ENCODE measurements at regions not wholly inside any gene's neighbourhood (a gene's known extent, or its start where the extent isn't known, plus 50 kb on each side); places are given as distances from the start of the nearest gene placed in this dataset.

DNA sequence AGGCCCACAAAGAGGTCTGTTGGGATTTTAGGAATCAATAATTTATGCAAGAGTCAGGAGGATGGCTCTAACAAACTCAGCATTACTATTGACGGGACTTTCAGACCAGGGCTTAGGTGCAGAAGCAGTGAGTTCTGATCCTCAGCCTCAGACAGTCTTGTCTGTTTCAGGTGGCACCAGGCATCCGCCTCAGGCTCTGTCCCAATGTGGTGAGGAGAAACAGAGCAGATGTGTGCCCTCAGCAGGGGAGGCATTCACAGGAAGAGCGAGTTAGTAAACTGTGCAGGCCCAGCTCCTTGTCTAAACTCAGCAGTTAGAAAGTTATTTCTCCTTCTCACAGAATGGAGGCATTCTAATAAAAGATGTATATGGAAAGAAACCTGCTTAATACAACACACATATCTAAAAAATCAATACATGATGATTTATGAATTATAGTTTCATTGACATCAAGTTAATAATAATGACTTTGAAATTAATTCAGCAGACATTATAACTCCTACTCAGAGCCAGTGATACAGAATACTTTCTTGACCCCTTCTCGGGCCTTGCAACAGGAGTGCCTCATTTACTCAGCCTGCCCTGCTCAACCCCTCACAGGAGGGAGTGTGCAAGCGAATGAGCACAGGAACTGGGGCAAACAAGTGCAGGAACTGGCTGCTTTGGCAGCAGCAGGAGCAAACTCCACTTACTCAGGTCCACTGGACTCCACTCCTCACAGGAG, 202.8 kb upstream of the SMIM31 start:
- TF ChIP-seq, protein P1, sequence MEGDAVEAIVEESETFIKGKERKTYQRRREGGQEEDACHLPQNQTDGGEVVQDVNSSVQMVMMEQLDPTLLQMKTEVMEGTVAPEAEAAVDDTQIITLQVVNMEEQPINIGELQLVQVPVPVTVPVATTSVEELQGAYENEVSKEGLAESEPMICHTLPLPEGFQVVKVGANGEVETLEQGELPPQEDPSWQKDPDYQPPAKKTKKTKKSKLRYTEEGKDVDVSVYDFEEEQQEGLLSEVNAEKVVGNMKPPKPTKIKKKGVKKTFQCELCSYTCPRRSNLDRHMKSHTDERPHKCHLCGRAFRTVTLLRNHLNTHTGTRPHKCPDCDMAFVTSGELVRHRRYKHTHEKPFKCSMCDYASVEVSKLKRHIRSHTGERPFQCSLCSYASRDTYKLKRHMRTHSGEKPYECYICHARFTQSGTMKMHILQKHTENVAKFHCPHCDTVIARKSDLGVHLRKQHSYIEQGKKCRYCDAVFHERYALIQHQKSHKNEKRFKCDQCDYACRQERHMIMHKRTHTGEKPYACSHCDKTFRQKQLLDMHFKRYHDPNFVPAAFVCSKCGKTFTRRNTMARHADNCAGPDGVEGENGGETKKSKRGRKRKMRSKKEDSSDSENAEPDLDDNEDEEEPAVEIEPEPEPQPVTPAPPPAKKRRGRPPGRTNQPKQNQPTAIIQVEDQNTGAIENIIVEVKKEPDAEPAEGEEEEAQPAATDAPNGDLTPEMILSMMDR (IDR thresholded peaks at IDR 0.05), result no peak
- Histone ChIP-seq H3K4me1 (no peaks in the 10 kb centered on the region), H3K4me3 (no peak overlapping the region), H3K27ac (no peak overlapping the region), H3K36me3 (no peaks in the 10 kb centered on the region), H3K9me3 (peaks cover 0 to 34% (median 0%) of the 10 kb centered on the region in 11 donors), H3K27me3 (no peaks in the 10 kb centered on the region)
- 67 to 69% methylated on average over 5 of the region's 5 CpGs for WGBS, 2 donors
- no peak for DNase-seq
- intact Hi-C loops (cut with DNase I), result no loop called here
- no peak for ATAC-seq

- ATAC-seq, result no peak
- Histone ChIP-seq H3K4me1 (no peaks in the 10 kb centered on the region), H3K9me3 (peaks cover 0 to 34% (median 0%) of the 10 kb centered on the region in 11 donors), H3K36me3 (no peaks in the 10 kb centered on the region), H3K4me3 (no peak overlapping the region), H3K27me3 (no peaks in the 10 kb centered on the region), H3K27ac (no peak overlapping the region)
- DNase-seq, result no peak
- intact Hi-C loops (cut with DNase I), result no loop called here
- TF ChIP-seq, protein P1 (IDR thresholded peaks at IDR 0.05), result no peak
- 60 to 61% methylated on average over 4 of the region's 4 CpGs for WGBS, 2 donors
Measured at GRCh38 chr4:164551713-164552040, 202.3 kb upstream of the SMIM31 start.

DNA sequence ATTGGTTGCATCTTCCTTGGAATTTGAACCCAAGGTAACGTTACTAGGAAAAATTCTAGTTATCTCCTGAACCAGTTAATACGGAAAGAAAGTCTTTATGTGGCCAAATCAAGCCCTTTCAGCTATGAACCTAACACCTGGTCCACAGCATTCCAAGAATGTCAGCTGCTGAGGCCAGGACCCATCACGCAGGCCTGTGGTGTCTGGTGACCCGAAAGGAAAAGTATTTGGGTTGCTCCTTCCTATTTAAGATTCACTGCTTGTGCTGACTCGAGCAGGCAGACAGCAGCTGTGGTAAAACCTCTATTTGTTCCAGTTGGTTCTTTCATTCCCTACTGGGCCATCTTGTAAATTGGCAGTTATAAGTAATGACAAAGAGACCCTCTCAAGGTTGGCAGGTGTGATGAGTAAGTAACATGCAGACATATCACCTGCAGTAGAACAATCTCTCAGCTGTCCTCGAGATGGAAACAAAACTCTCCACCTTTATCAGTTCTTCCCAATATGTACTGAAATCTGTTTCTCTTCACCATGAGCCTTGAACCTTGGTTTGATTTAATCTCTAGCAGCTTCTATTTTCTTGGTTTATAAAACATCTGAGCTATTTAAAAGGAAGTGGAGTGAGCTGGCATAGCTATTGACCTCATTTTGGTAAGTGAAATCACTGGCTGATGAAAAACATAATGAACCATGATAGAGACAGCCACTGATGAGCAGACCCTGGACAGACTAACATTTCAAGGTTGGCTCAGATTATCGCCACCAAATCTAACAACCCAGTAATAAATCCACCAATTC, 182.1 kb upstream of the SMIM31 start:
- TF ChIP-seq, protein P1 (IDR thresholded peaks at IDR 0.05), result no peak
- H3K27ac ChIP-seq, result no peak overlapping the region
- no peaks in the 10 kb centered on the region for H3K4me1 ChIP-seq
- no peak for ATAC-seq
- no peak overlapping the region for H3K4me3 ChIP-seq
- peaks cover 0 to 28% (median 5%) of the 10 kb centered on the region in 11 donors for H3K9me3 ChIP-seq
- H3K27me3 ChIP-seq, result no peaks in the 10 kb centered on the region
- H3K36me3 ChIP-seq, result no peaks in the 10 kb centered on the region
- intact Hi-C loops (cut with DNase I), result no loop called here
- DNase-seq, result no peak
- WGBS, 2 donors, result 32 to 45% methylated on average over 7 of the region's 7 CpGs

DNA sequence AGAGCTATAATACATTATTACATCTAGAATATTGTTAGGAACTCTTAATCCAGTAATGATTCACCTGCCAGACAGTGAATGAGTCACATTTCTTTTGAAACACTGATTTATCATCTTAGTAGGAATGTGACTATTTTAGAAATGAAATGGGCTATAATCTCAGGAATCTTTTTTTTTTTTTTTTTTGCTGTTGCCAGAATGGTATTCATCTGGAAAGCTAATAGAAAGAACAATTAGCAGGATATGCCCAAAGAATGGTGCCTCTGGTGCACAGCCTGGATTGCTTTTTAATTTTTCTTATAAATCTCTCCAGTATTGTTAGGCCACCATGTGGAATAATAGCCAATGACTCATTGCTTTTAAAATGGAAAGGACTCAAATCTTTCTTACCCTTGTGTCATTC, 181.1 kb upstream of the SMIM31 start:
- H3K9me3 ChIP-seq, result peaks cover 0 to 24% (median 5%) of the 10 kb centered on the region in 11 donors
- no peak for DNase-seq
- H3K27ac ChIP-seq, result no peak overlapping the region
- no peaks in the 10 kb centered on the region for H3K27me3 ChIP-seq
- ATAC-seq, result no peak
- TF ChIP-seq, protein P1 (IDR thresholded peaks at IDR 0.05), result no peak
- intact Hi-C loops (cut with DNase I), result no loop called here
- H3K36me3 ChIP-seq, result no peaks in the 10 kb centered on the region
- H3K4me1 ChIP-seq, result no peaks in the 10 kb centered on the region
- H3K4me3 ChIP-seq, result no peak overlapping the region
